NCI-H1930 (cell line): ENCODE measurements at regions not wholly inside any gene's neighbourhood (a gene's known extent, or its start where the extent isn't known, plus 50 kb on each side); places are given as distances from the start of the nearest gene placed in this dataset.
"Not testable (repeated sequence)": the region's sequence is repeated elsewhere in the genome, so short reads cannot be mapped to it uniquely, and the experiment has no call there.

Experiments used
- DNase-seq, 2 experiments: peaks; one replicate each; lab custom pipeline; 2025; lab: John Stamatoyannopoulos, UW

GRCh38 chr2:84137034-84137433 lies 322.0 kb downstream of the SUCLG1 start:
- no peak for DNase-seq

- DNase-seq = no peak
These were observed 326.7 kb downstream of the SUCLG1 start for GRCh38 chr2:84132370-84132769.

- DNase-seq = no peak
These were observed 327.7 kb downstream of the SUCLG1 start for GRCh38 chr2:84131278-84131830.

GRCh38 chr2:84129018-84129417 lies 330.1 kb downstream of the SUCLG1 start:
- DNase-seq = no peak

GRCh38 chr2:84127812-84128211 lies 331.3 kb downstream of the SUCLG1 start:
- not testable (repeated sequence) for DNase-seq

- no peak for DNase-seq
These were observed 332.6 kb downstream of the SUCLG1 start for GRCh38 chr2:84126530-84126929.

GRCh38 chr2:84126084-84126483 lies 333.0 kb downstream of the SUCLG1 start:
- DNase-seq = no peak

- DNase-seq = no peak
These were observed 342.9 kb downstream of the SUCLG1 start for GRCh38 chr2:84116143-84116542.

GRCh38 chr2:84115173-84115857 lies 343.8 kb downstream of the SUCLG1 start:
- DNase-seq = no peak

GRCh38 chr2:84103816-84104527 lies 355.1 kb downstream of the SUCLG1 start:
- DNase-seq = not testable (repeated sequence)

- DNase-seq = no peak
These were observed 356.8 kb downstream of the SUCLG1 start for GRCh38 chr2:84102274-84102673.

- no peak for DNase-seq
These were observed 370.4 kb downstream of the SUCLG1 start for GRCh38 chr2:84088656-84089055.

GRCh38 chr2:84085562-84085961 lies 373.5 kb downstream of the SUCLG1 start:
- no peak for DNase-seq

GRCh38 chr2:84084856-84085255 lies 374.2 kb downstream of the SUCLG1 start:
- no peak for DNase-seq

- no peak for DNase-seq
These were observed 375.1 kb downstream of the SUCLG1 start for GRCh38 chr2:84083984-84084383.

- DNase-seq = no peak
These were observed 380.6 kb downstream of the SUCLG1 start for GRCh38 chr2:84078471-84078870.

GRCh38 chr2:84077496-84077895 lies 381.6 kb downstream of the SUCLG1 start:
- peak; percentile 4 to 57 for DNase-seq

GRCh38 chr2:84071050-84071449 lies 388.0 kb downstream of the SUCLG1 start:
- no peak for DNase-seq

GRCh38 chr2:84065857-84066256 lies 393.2 kb downstream of the SUCLG1 start:
- no peak for DNase-seq

GRCh38 chr2:84057917-84058560 lies 401.0 kb downstream of the SUCLG1 start:
- DNase-seq = no peak

GRCh38 chr2:84055816-84056215 lies 403.3 kb downstream of the SUCLG1 start:
- DNase-seq = no peak

- not testable (repeated sequence) for DNase-seq
These were observed 404.5 kb downstream of the SUCLG1 start for GRCh38 chr2:84054577-84054976.

GRCh38 chr2:84052913-84053312 lies 406.2 kb downstream of the SUCLG1 start:
- DNase-seq = no peak
